OCI-LY7 (cell line): ENCODE measurements at regions not wholly inside any gene's neighbourhood (a gene's known extent, or its start where the extent isn't known, plus 50 kb on each side); places are given as distances from the start of the nearest gene placed in this dataset.

ENCODE experiments used
- CTCF ChIP-seq: fragments of 200-600 bp; sonication (generic); conservative IDR thresholded peaks from 2 replicates; pipeline ENCODE4 v1.5.1; 2014; ENCODE audit warnings: mild to moderate bottlenecking, antibody characterized with exemption, low read length, moderate library complexity, mixed read lengths
- EZH2phosphoT487 ChIP-seq: fragments of 200-600 bp; sonication (generic); IDR thresholded peaks from 2 replicates; pipeline ENCODE4 v1.6.1; 2018; ENCODE audit warnings: low read depth, borderline replicate concordance, mild to moderate bottlenecking, mixed run types, antibody characterized with exemption, low read length, moderate library complexity, mixed read lengths

GRCh38 chr13:58823701-58824100, 1192.2 kb downstream of the PCDH17 start:
- TF ChIP-seq CTCF (no peak), EZH2phosphoT487 (no peak)
